ENCODE measurements at regions not wholly inside any gene's neighbourhood (a gene's known extent, or its start where the extent isn't known, plus 50 kb on each side); places are given as distances from the start of the nearest gene placed in this dataset.

DNA sequence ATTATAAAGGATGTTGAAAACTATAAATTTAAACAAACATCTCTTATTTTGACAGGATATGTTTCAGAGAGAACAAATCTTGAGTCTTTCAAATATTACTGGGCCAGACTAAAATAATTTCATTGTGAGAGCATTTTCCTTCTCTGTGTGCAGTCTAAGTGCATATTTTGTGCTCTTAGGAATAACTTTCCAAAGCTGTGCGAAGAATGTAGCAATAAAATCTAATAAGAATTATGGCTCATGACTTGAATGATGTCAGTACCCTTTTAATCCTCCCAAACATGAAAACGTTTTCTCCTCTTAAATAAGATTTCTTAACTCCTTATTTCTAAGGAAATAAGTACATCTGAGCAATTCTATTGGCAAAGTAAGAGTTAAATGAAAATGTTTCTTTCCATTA is 76.2 kb upstream of the EFEMP1 start:
- TF ChIP-seq, protein P1, sequence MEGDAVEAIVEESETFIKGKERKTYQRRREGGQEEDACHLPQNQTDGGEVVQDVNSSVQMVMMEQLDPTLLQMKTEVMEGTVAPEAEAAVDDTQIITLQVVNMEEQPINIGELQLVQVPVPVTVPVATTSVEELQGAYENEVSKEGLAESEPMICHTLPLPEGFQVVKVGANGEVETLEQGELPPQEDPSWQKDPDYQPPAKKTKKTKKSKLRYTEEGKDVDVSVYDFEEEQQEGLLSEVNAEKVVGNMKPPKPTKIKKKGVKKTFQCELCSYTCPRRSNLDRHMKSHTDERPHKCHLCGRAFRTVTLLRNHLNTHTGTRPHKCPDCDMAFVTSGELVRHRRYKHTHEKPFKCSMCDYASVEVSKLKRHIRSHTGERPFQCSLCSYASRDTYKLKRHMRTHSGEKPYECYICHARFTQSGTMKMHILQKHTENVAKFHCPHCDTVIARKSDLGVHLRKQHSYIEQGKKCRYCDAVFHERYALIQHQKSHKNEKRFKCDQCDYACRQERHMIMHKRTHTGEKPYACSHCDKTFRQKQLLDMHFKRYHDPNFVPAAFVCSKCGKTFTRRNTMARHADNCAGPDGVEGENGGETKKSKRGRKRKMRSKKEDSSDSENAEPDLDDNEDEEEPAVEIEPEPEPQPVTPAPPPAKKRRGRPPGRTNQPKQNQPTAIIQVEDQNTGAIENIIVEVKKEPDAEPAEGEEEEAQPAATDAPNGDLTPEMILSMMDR (IDR thresholded peaks at IDR 0.05; ENCODE audit: insufficient read depth, low read length, poor library complexity, severe bottlenecking) = no peak
- TF ChIP-seq EZH2phosphoT487 (conservative IDR thresholded peaks at IDR 0.05; ENCODE audit: low read length) = no peak
